ENCODE measurements at regions not wholly inside any gene's neighbourhood (a gene's known extent, or its start where the extent isn't known, plus 50 kb on each side); places are given as distances from the start of the nearest gene placed in this dataset.
"Not testable (repeated sequence)": the region's sequence is repeated elsewhere in the genome, so short reads cannot be mapped to it uniquely, and the experiment has no call there.

- DNase-seq: no peak
Observed at GRCh38 chrX:81857192-81857591, 655.3 kb downstream of the SH3BGRL start.

- DNase-seq: no peak
Observed at GRCh38 chrX:81866873-81867272, 665.0 kb downstream of the SH3BGRL start.

GRCh38 chrX:81868979-81869378 is 667.1 kb downstream of the SH3BGRL start:
- no peak for DNase-seq

GRCh38 chrX:81874807-81875206 is 672.9 kb downstream of the SH3BGRL start:
- no peak for DNase-seq

GRCh38 chrX:81875800-81876199 is 673.9 kb downstream of the SH3BGRL start:
- no peak for DNase-seq

- no peak for DNase-seq
Observed at GRCh38 chrX:81876437-81876836, 674.5 kb downstream of the SH3BGRL start.

- DNase-seq: no peak
Observed at GRCh38 chrX:81890521-81890920, 688.6 kb downstream of the SH3BGRL start.

GRCh38 chrX:81900522-81900921 is 698.6 kb downstream of the SH3BGRL start:
- DNase-seq: no peak

GRCh38 chrX:81925812-81926211 is 723.9 kb downstream of the SH3BGRL start:
- no peak for DNase-seq

GRCh38 chrX:81945911-81946310 is 744.0 kb downstream of the SH3BGRL start:
- DNase-seq: not testable (repeated sequence)

GRCh38 chrX:81957318-81957717 is 755.4 kb downstream of the SH3BGRL start:
- DNase-seq: no peak

- no peak for DNase-seq
Observed at GRCh38 chrX:81957900-81958545, 756.1 kb downstream of the SH3BGRL start.

- no peak for DNase-seq
Observed at GRCh38 chrX:81959964-81960363, 758.1 kb downstream of the SH3BGRL start.

GRCh38 chrX:81974413-81974812 is 772.5 kb downstream of the SH3BGRL start:
- DNase-seq: not testable (repeated sequence)

- DNase-seq: no peak
Observed at GRCh38 chrX:81979806-81980515, 778.1 kb downstream of the SH3BGRL start.

GRCh38 chrX:81987217-81987616 is 785.3 kb downstream of the SH3BGRL start:
- DNase-seq: not testable (repeated sequence)

- no peak for DNase-seq
Observed at GRCh38 chrX:81996166-81996565, 794.3 kb downstream of the SH3BGRL start.

- DNase-seq: no peak
Observed at GRCh38 chrX:82029571-82030218, 827.8 kb downstream of the SH3BGRL start.

GRCh38 chrX:82031250-82031649 is 829.3 kb downstream of the SH3BGRL start:
- no peak for DNase-seq

GRCh38 chrX:82038793-82039192 is 836.9 kb downstream of the SH3BGRL start:
- DNase-seq: no peak

- no peak for DNase-seq
Observed at GRCh38 chrX:82041034-82041433, 839.1 kb downstream of the SH3BGRL start.

- DNase-seq: no peak
Observed at GRCh38 chrX:82058728-82059127, 856.8 kb downstream of the SH3BGRL start.

GRCh38 chrX:82070948-82071347 is 869.0 kb downstream of the SH3BGRL start:
- no peak for DNase-seq

GRCh38 chrX:82081027-82081426 is 879.1 kb downstream of the SH3BGRL start:
- DNase-seq: no peak
